Activated CD8-positive, alpha-beta T cell treated with anti-CD3 and anti-CD28 coated beads for 36 hours (primary cell): ENCODE measurements at regions not wholly inside any gene's neighbourhood (a gene's known extent, or its start where the extent isn't known, plus 50 kb on each side); places are given as distances from the start of the nearest gene placed in this dataset.

Experiments used
- ATAC-seq: fragments of 200-7000 bp; cut with Tn5 transposase; one replicate; pipeline ENCODE4 v1.10.0; 2021; ENCODE audit warnings: mild to moderate bottlenecking, moderate library complexity
- CTCF ChIA-PET: fragments of 350-600 bp; sonication (Branson Sonifier 250); formaldehyde crosslinking; loops from one replicate; lab custom pipeline; 2021; ENCODE audit warnings: antibody characterized with exemption; lab: Charles Lee
- POLR2A ChIA-PET: fragments of 350-600 bp; sonication (Branson Sonifier 250); formaldehyde crosslinking; loops from one replicate; lab custom pipeline; 2021; ENCODE audit warnings: antibody characterized with exemption; lab: Charles Lee
- DNase-seq: peaks from one replicate; pipeline ENCODE4 v3.0.0-alpha.2; 2020
- H3K27ac Mint-ChIP-seq: one replicate; pipeline ENCODE4 v1.8.0; 2021; ENCODE audit warnings: mild to moderate bottlenecking, mixed read lengths
- H3K27me3 Mint-ChIP-seq: one replicate; pipeline ENCODE4 v1.8.0; 2021; ENCODE audit warnings: mixed read lengths
- H3K36me3 Mint-ChIP-seq: one replicate; pipeline ENCODE4 v1.8.0; 2021; ENCODE audit warnings: low read depth, mixed read lengths
- H3K4me1 Mint-ChIP-seq: one replicate; pipeline ENCODE4 v1.8.0; 2021; ENCODE audit warnings: low read depth, mixed read lengths
- H3K4me3 Mint-ChIP-seq: one replicate; pipeline ENCODE4 v1.8.0; 2021; ENCODE audit warnings: mild to moderate bottlenecking, moderate library complexity, mixed read lengths
- H3K9me3 Mint-ChIP-seq: one replicate; pipeline ENCODE4 v1.8.0; 2021; ENCODE audit warnings: mixed read lengths
- CTCF ChIP-seq: fragments of 200-600 bp; IDR thresholded peaks from one replicate; pipeline ENCODE4 v1.8.0; 2022; ENCODE audit warnings: antibody characterized with exemption, mild to moderate bottlenecking
- intact Hi-C: fragments of 100-400 bp; cut with micrococcal nuclease; formaldehyde crosslinking; loops from one replicate; pipeline ENCODE4 v1.10.0; 2022

GRCh38 chr2:234412726-234413125 lies 84.2 kb downstream of the ARL4C start:
- no peak for TF ChIP-seq CTCF
- intact Hi-C loops = no loop called here
- DNase-seq (no peak), ATAC-seq (no peak)
- H3K4me3 Mint-ChIP-seq = no peak overlapping the region
- H3K9me3 Mint-ChIP-seq = peaks cover 1% of the 10 kb centered on the region
- peaks cover 23% of the 10 kb centered on the region for H3K4me1 Mint-ChIP-seq
- no peaks in the 10 kb centered on the region for H3K27me3 Mint-ChIP-seq
- CTCF ChIA-PET = interaction anchor here (1.0 to 1.5 kb wide), 3 partner anchors 12 to 124 kb away, joined by 3 to 5 read pairs (median 4); no protein-coding TSS in a partner anchor
- POLR2A ChIA-PET = interaction anchor here (1.0 to 2.2 kb wide), 4 partner anchors 8 to 76 kb away, joined by 3 to 7 read pairs (median 5); no protein-coding TSS in a partner anchor
- no peak overlapping the region for H3K27ac Mint-ChIP-seq
- no peaks in the 10 kb centered on the region for H3K36me3 Mint-ChIP-seq

- ATAC-seq (no peak), DNase-seq (no peak)
- intact Hi-C loops = no loop called here
- Mint-ChIP-seq H3K36me3 (no peaks in the 10 kb centered on the region), H3K27me3 (no peaks in the 10 kb centered on the region), H3K4me1 (peaks cover 23% of the 10 kb centered on the region), H3K27ac (no peak overlapping the region), H3K9me3 (no peaks in the 10 kb centered on the region), H3K4me3 (no peak overlapping the region)
- ChIA-PET CTCF (interaction anchor here (1.2 to 1.5 kb wide), 3 partner anchors 9 to 123 kb away, joined by 3 to 4 read pairs (median 4); no protein-coding TSS in a partner anchor), POLR2A (interaction anchor here (1.0 to 2.2 kb wide), 3 partner anchors 9 to 77 kb away, joined by 3 to 7 read pairs (median 6); no protein-coding TSS in a partner anchor)
- TF ChIP-seq CTCF = no peak
Measured at GRCh38 chr2:234411793-234412192, 85.1 kb downstream of the ARL4C start.

- Mint-ChIP-seq H3K36me3 (no peaks in the 10 kb centered on the region), H3K27me3 (no peaks in the 10 kb centered on the region), H3K9me3 (no peaks in the 10 kb centered on the region), H3K27ac (peak overlapping the region; percentile 40), H3K4me3 (no peak overlapping the region), H3K4me1 (peaks cover 29% of the 10 kb centered on the region)
- TF ChIP-seq CTCF = no peak
- DNase-seq (no peak), ATAC-seq (peak; percentile 48)
- POLR2A ChIA-PET = interaction anchor here (1.0 to 1.1 kb wide), 2 partner anchors 20 to 29 kb away, joined by 3 read pairs; no protein-coding TSS in a partner anchor
- intact Hi-C loops = no loop called here
- CTCF ChIA-PET = interaction anchor here (1.0 kb wide), 1 partner anchor 12 kb away, joined by 3 read pairs; no protein-coding TSS in a partner anchor
Measured at GRCh38 chr2:234410526-234410925, 86.4 kb downstream of the ARL4C start.

- Mint-ChIP-seq H3K36me3 (no peaks in the 10 kb centered on the region), H3K4me3 (no peak overlapping the region), H3K27ac (no peak overlapping the region), H3K4me1 (peaks cover 33% of the 10 kb centered on the region), H3K9me3 (no peaks in the 10 kb centered on the region), H3K27me3 (no peaks in the 10 kb centered on the region)
- ChIA-PET CTCF (no interaction called here), POLR2A (interaction anchor here (1.0 kb wide), 1 partner anchor 21 kb away, joined by 3 read pairs; no protein-coding TSS in a partner anchor)
- intact Hi-C loops = no loop called here
- TF ChIP-seq CTCF = no peak
- DNase-seq = no peak
- ATAC-seq = no peak
Measured at GRCh38 chr2:234409590-234409989, 87.3 kb downstream of the ARL4C start.

- ATAC-seq = no peak
- intact Hi-C loops = no loop called here
- no peak overlapping the region for H3K4me3 Mint-ChIP-seq
- H3K4me1 Mint-ChIP-seq = peaks cover 53% of the 10 kb centered on the region
- no peak for DNase-seq
- peaks cover under 1% of the 10 kb centered on the region for H3K9me3 Mint-ChIP-seq
- ChIA-PET POLR2A (interaction anchor here (0.8 kb wide), 1 partner anchor 20 kb away, joined by 3 read pairs; no protein-coding TSS in a partner anchor), CTCF (no interaction called here)
- H3K27me3 Mint-ChIP-seq = no peaks in the 10 kb centered on the region
- no peak for TF ChIP-seq CTCF
- no peaks in the 10 kb centered on the region for H3K36me3 Mint-ChIP-seq
- H3K27ac Mint-ChIP-seq = no peak overlapping the region
Measured at GRCh38 chr2:234406085-234406484, 90.8 kb downstream of the ARL4C start.
